Keratinocyte (primary cell): ENCODE measurements at regions not wholly inside any gene's neighbourhood (a gene's known extent, or its start where the extent isn't known, plus 50 kb on each side); places are given as distances from the start of the nearest gene placed in this dataset.

Experiments used
- CTCF ChIP-seq, 3 experiments: IDR thresholded peaks in 1 of 3; conservative IDR thresholded peaks in 1 of 3; optimal IDR thresholded peaks in 1 of 3; 2 replicates in 2 of 3; 3 replicates in 1 of 3; pipeline versions ENCODE3 to v1.5.1; 2011; ENCODE audit warnings: low read length in 3 of 3, mild to moderate bottlenecking in 3 of 3, moderate library complexity in 2 of 3, control low read depth in 1 of 3, inconsistent platforms in 1 of 3; ENCODE audit not compliant: insufficient read depth in 2 of 3; ENCODE audit errors: extremely low read depth in 1 of 3
- EZH2 ChIP-seq: IDR thresholded peaks from one replicate; pipeline ENCODE4 v1.6.1; 2012; ENCODE audit warnings: inconsistent platforms, mild to moderate bottlenecking, low read length, moderate library complexity

GRCh38 chr4:44872246-44872645 is 145.9 kb upstream of the GNPDA2 start:
- TF ChIP-seq EZH2: no peak
- no peak for TF ChIP-seq CTCF (optimal IDR thresholded peaks at IDR 0.05 in 1 of 3, IDR thresholded peaks at IDR 0.05 in 1 of 3, conservative IDR thresholded peaks at IDR 0.05 in 1 of 3; ENCODE audit: extremely low read depth in 1 of 3, insufficient read depth in 2 of 3, low read length in 3 of 3)
